GM18511 (cell line): ENCODE measurements at regions not wholly inside any gene's neighbourhood (a gene's known extent, or its start where the extent isn't known, plus 50 kb on each side); places are given as distances from the start of the nearest gene placed in this dataset.
"Not testable (repeated sequence)": the region's sequence is repeated elsewhere in the genome, so short reads cannot be mapped to it uniquely, and the experiment has no call there.

Experiments used
- ATAC-seq: cut with Tn5 transposase; IDR thresholded peaks from one replicate; pipeline ENCODE4 v1.9.1; 2021; ENCODE audit warnings: mild to moderate bottlenecking, moderate library complexity; ENCODE audit not compliant: unreplicated experiment

DNA sequence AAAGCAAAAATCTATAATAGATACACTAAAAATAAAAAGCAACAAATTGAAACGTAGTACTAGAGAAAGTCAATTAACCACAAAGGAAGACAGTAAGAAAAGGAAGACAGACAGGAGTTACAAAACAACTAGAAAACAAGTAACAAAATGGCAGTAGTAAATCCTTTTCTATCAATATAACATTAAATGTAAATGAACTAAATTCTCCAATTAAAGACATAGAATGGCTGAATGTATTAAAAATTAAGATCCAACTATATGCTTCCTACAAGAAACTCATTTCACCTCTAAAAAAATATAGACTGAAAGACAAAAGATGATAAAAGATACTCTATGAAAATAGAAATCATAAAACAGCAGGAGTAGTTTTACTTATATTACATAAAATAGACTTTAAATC lies 79.1 kb downstream of the CTH start:
- ATAC-seq: no peak

DNA sequence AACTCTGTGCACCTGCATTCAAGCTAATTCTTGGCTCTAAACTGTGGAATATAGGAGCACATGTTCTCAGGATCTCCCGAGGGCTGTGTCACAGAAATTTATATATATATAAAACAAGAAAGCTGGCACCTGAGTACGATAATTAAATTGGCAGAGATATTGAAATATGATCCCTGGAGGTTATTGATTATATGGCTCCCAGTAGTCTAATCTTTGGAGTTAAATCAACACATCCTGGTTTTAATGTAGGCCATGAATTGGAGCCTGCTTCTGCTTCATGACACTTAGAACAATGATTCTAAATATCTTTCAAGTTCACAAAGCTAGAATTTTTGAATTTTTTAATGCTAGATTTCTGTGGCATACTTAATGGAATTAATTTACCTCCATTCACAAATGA lies 84.3 kb downstream of the CTH start:
- ATAC-seq: no peak

DNA sequence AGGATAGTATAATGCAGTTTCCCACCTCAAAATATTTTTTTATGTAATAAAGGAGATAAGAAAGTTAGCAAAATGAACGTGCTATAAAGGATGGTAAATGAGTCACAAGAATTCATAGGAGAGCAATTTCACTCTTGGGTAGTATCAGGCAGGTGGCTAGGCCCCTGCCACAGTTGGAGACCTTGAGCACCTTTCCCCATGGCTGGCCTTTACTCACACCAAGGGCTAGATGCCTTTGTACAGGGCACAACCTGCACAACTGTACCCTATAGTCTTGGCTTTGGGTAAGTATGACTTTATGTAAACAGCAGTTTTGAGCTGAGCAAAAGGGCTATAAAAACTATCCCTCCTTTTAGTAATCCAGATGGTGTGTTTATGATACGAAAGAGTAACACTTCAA lies 85.1 kb downstream of the CTH start:
- no peak for ATAC-seq

DNA sequence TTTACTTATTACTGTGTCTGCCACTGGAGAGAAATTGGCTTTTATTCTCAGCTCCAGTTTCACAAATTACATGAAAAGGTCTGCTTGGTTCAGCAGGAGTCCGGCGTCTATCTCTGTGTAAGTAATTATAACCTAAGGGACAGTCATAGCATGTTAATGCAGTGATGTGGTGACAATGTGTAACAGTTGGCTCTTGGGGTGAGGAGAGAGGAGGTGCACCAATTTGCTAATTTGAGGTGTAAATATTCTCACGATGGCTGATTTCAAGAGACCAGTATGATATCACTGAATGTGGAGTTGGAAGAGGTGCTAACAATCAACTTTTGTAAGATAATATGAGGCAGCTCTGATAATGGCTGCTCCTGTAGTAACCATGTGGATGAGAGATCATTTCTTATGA lies 86.1 kb downstream of the CTH start:
- no peak for ATAC-seq

GRCh38 chr1:70498666-70499065 lies 87.6 kb downstream of the CTH start:
- ATAC-seq: no peak

DNA sequence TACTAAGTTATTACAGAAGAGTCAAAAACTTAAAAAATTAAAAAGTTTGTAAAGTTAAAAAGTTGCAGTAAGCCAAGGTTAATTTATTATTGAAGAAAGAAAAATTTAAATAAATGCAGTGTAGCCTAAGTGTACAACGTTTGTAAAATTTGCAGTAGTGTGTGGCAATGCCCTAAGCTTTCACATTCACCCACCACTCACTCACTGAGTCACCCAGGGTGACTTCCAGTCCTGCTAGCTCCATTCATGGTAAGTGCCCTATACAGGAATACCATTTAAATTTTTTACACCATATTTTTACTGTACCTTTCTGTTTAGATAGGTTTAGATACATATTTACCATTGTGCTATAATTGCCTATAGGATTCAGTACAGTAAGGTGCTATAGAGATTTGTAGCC lies 88.6 kb downstream of the CTH start:
- ATAC-seq: no peak

GRCh38 chr1:70503358-70503757 lies 92.3 kb downstream of the CTH start:
- ATAC-seq: no peak

DNA sequence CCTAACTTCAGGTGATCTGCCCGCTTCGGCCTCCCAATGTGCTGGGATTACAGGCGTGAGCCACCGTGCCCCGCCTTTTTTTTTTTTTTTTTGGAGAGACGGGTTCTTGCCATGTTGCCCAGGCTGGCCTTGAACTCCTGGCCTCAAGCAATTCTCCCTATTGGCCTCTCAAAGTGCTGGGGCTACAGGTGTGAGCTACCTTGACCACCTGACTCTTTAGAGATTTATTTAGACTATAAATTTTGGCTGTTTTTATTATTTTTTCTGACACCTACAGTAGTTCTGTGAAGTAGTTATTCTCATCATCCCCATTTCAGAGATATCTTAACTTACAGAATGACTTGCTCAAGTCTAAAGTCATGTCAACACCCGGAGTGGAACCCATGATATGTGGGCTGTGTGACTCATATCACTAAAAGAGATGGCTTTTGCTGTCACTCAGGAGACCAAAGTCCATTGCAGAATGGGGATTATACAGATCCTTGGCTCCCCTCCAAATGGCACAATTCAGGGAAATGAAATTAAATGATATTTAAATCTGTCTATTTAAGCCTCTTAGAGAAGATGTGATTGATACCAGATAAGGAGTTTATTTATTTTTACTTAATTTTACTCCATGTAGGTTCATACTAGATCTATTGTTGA lies 93.2 kb downstream of the CTH start:
- ATAC-seq: peak; percentile 97

DNA sequence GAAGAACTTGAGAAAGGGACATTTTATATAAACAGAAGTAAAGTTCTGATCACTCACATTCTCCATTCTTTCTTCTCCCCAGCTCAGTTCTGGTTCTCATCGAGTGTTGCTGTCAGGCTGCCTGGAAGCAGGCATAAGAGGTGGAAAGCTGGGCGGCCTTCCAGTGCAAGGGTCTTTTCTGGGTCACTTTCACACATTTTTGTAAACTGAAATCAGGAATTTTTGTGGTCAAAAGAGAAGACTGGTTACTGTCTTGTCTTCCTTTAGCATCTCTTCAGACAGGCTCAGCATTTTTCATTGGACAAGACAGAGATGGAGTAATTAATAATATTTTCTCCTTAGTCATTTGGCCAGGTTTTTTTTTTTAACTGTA lies 93.7 kb downstream of the CTH start:
- peak; percentile 38 for ATAC-seq

DNA sequence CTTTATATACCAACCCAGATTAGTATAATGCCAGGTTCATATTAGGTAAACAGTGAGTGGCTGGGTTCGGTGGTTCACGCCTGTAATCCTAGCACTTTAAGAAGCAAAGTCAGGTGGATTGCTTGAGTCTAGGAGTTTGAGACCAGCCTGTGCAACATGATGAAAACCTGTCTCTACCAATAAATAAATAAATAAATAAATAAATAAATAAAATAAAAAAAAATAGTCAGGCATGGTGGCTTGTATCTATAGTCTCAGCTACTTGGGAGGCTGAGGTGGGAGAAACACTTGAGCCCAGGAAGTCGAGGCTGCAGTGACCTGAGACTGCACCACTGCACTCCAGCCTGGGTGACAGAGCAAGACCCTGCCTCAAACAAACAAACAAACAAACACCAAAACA lies 96.9 kb downstream of the CTH start:
- not testable (repeated sequence) for ATAC-seq

GRCh38 chr1:70509996-70510876 lies 99.2 kb downstream of the CTH start:
- ATAC-seq: peak; percentile 94

DNA sequence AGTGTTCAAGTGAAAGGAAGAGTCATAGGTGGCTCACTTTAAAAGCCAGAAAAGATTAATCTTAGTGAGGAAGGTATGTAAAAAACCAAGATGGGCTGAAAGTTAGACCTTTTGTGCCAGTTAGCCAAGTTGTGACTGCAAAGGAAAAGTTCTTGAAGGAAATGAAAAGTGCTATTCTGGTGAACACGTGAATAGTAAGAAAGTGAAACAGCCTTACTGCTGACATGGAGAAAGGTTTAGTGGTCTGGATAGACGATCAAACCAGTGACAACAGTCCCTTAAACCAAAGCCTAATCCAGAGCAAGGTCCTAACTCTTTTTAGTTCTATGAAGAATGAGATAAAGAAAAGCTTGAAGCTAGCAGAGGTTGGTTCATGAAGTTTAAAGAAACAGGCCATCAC lies 106.4 kb downstream of the CTH start:
- ATAC-seq: peak; percentile 65

- peak; percentile 12 for ATAC-seq
These were observed 107.0 kb downstream of the CTH start for GRCh38 chr1:70518106-70518505.

- peak; percentile 78 for ATAC-seq
These were observed 117.7 kb downstream of the CTH start for GRCh38 chr1:70528590-70529333.

DNA sequence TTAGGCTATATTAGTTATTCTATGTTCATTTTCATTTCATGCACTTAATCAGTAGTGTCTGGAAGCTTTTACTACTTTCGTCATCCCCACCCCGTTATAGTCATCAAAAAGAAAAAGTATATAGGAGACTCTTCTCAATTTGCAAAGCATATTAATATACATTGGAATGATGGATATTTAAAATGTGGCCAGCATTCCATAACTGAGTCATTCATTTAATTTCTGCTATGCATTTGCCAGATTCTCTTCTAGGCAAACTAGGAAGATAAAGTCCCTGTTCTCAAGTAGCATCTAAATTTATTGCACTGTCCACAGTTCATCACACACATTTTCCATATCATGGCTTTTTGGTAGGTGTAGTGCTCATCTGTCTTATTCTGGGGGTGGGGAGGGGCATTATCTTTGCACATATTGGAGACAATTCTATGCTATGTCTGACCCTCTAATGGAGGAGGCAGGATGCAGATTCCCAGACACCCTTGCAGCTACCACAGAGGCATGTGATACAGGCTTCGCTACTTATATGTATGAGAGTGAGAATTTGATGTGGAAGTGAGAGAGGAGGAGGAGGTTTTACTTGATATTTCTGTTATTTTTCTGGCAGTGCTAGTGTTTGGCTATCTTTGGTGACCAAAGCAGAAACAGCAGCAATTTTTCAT lies 125.8 kb downstream of the CTH start:
- ATAC-seq: no peak

DNA sequence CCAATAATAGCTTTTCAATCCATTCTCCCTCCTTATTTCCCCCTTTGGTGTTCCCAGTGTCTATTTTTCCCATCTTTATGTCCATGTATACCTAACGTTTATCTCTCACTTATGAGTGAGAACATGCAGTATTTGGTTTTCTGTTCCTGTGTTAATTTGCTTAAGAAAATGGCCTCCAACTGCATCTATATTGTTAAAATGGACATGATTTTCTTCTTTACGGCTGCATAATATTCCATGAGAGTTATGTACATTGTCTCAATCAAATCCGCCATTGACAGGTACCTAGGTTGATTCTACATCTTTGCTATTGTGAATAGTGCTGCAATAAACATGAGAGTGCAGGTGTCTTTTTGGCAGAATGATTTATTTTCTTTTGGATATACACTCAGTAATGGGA lies 126.7 kb downstream of the CTH start:
- no peak for ATAC-seq

GRCh38 chr1:70542030-70542429 lies 131.0 kb downstream of the CTH start:
- ATAC-seq: no peak

GRCh38 chr1:70542856-70543255 lies 131.8 kb downstream of the CTH start:
- ATAC-seq: no peak

- ATAC-seq: no peak
These were observed 135.7 kb downstream of the CTH start for GRCh38 chr1:70546726-70547125.

DNA sequence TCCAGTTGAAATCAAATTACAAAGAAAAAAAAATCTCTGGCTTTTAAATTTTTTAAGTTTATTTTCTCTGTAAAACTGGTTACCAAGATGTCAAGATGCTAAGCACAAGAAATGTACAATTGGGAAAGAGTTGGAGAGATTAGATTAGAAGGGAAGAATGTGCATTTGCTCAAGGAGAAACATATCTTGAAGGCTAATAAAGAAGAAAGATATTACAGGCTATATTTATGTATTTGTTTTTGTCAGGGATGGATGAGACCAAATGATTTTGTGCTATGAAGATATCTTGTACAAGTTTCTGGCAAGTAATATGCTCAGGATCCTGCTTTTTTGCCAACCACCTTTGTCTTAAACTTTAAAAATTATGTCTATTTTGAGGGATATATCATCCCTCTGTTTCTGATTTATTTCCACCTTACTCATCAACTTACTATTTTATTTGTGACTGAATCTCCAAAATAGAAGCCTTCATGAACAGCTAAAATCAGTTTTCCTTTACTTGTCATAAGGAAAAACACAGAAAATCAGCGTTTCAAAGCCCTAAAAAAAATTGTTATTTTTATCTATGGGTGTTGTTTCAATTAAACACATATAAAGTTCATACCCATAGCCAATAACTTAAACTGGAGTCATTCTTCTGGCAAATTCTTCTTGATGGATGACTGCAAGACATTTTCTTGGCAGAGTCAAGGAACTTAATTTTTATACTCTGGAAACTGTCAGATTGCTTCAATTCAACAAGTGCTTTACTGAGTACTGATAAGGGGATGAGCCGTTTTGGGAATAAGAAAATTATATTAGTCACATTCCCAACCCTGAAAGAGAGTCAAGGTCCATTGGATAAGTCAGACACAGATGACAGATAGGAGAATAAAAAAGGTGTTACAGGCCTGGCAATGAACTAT lies 141.8 kb downstream of the CTH start:
- no peak for ATAC-seq
